Liver (tissue), 2 donors: ENCODE measurements at regions not wholly inside any gene's neighbourhood (a gene's known extent, or its start where the extent isn't known, plus 50 kb on each side); places are given as distances from the start of the nearest gene placed in this dataset.

Experiments
- TF ChIP-seq, protein P1 (sequence below): IDR thresholded peaks from 2 replicates; pipeline ENCODE4 v1.6.1; 2016; ENCODE audit warnings: antibody characterized with exemption, mild to moderate bottlenecking
- TF ChIP-seq, protein P2 (sequence below): fragments of 150-350 bp; IDR thresholded peaks from 2 replicates; pipeline ENCODE4 v1.5.1; 2017; ENCODE audit warnings: improper control_type of control experiment, low read depth, low read length; ENCODE audit not compliant: missing input control
- TF ChIP-seq, protein P3 (sequence below): IDR thresholded peaks from 2 replicates; pipeline ENCODE4 v1.6.1; 2016; ENCODE audit warnings: antibody characterized with exemption
- donor health status: healthy.

DNA sequence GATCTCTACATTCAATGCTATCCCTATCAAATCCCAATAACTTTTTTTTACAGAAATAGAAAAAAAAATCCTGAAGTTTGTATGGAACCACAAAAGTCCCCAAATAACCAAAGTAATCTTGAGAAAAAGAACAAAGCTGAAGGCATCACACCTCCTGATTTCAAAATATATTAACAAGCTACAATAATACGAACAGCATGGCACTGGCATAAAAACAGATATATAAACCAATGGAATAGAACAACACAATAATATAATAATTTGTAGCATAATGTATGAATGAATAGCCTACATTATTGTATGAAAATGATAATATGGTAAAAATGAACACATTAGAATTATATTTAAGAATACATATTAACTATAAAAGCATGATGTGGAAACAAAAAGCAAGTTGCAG is 76.7 kb upstream of the TMC3 start:
- TF ChIP-seq, protein P1, sequence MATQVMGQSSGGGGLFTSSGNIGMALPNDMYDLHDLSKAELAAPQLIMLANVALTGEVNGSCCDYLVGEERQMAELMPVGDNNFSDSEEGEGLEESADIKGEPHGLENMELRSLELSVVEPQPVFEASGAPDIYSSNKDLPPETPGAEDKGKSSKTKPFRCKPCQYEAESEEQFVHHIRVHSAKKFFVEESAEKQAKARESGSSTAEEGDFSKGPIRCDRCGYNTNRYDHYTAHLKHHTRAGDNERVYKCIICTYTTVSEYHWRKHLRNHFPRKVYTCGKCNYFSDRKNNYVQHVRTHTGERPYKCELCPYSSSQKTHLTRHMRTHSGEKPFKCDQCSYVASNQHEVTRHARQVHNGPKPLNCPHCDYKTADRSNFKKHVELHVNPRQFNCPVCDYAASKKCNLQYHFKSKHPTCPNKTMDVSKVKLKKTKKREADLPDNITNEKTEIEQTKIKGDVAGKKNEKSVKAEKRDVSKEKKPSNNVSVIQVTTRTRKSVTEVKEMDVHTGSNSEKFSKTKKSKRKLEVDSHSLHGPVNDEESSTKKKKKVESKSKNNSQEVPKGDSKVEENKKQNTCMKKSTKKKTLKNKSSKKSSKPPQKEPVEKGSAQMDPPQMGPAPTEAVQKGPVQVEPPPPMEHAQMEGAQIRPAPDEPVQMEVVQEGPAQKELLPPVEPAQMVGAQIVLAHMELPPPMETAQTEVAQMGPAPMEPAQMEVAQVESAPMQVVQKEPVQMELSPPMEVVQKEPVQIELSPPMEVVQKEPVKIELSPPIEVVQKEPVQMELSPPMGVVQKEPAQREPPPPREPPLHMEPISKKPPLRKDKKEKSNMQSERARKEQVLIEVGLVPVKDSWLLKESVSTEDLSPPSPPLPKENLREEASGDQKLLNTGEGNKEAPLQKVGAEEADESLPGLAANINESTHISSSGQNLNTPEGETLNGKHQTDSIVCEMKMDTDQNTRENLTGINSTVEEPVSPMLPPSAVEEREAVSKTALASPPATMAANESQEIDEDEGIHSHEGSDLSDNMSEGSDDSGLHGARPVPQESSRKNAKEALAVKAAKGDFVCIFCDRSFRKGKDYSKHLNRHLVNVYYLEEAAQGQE: no peak
- TF ChIP-seq, protein P2, sequence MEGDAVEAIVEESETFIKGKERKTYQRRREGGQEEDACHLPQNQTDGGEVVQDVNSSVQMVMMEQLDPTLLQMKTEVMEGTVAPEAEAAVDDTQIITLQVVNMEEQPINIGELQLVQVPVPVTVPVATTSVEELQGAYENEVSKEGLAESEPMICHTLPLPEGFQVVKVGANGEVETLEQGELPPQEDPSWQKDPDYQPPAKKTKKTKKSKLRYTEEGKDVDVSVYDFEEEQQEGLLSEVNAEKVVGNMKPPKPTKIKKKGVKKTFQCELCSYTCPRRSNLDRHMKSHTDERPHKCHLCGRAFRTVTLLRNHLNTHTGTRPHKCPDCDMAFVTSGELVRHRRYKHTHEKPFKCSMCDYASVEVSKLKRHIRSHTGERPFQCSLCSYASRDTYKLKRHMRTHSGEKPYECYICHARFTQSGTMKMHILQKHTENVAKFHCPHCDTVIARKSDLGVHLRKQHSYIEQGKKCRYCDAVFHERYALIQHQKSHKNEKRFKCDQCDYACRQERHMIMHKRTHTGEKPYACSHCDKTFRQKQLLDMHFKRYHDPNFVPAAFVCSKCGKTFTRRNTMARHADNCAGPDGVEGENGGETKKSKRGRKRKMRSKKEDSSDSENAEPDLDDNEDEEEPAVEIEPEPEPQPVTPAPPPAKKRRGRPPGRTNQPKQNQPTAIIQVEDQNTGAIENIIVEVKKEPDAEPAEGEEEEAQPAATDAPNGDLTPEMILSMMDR: no peak
- TF ChIP-seq, protein P3, sequence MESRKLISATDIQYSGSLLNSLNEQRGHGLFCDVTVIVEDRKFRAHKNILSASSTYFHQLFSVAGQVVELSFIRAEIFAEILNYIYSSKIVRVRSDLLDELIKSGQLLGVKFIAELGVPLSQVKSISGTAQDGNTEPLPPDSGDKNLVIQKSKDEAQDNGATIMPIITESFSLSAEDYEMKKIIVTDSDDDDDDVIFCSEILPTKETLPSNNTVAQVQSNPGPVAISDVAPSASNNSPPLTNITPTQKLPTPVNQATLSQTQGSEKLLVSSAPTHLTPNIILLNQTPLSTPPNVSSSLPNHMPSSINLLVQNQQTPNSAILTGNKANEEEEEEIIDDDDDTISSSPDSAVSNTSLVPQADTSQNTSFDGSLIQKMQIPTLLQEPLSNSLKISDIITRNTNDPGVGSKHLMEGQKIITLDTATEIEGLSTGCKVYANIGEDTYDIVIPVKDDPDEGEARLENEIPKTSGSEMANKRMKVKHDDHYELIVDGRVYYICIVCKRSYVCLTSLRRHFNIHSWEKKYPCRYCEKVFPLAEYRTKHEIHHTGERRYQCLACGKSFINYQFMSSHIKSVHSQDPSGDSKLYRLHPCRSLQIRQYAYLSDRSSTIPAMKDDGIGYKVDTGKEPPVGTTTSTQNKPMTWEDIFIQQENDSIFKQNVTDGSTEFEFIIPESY: no peak
